ENCODE measurements at regions not wholly inside any gene's neighbourhood (a gene's known extent, or its start where the extent isn't known, plus 50 kb on each side); places are given as distances from the start of the nearest gene placed in this dataset.

DNA sequence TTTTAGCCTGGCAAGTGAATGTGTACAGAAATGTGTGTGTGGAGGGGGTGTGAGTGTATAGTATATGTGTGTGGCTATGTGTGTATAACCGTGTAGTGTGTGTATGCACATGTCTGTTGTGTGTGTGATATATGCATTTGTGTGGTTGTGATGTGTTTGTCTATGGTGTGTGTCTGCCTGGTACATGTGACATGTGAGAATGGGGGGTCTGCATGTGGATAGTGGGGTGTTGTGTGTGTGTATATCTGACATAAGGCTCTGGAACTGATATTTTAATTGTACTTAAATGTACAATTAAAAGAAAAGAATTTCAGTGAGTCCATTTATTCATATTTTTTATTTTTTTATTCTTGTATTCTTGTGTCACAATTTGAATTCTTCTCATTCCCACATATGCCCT lies 57.2 kb upstream of the CNR1 start:
- H3K27ac ChIP-seq (ENCODE audit: low read length): no peak overlapping the region
- no peak overlapping the region for H3K4me2 ChIP-seq (ENCODE audit: low read depth, low read length)
- TF ChIP-seq, protein P1, sequence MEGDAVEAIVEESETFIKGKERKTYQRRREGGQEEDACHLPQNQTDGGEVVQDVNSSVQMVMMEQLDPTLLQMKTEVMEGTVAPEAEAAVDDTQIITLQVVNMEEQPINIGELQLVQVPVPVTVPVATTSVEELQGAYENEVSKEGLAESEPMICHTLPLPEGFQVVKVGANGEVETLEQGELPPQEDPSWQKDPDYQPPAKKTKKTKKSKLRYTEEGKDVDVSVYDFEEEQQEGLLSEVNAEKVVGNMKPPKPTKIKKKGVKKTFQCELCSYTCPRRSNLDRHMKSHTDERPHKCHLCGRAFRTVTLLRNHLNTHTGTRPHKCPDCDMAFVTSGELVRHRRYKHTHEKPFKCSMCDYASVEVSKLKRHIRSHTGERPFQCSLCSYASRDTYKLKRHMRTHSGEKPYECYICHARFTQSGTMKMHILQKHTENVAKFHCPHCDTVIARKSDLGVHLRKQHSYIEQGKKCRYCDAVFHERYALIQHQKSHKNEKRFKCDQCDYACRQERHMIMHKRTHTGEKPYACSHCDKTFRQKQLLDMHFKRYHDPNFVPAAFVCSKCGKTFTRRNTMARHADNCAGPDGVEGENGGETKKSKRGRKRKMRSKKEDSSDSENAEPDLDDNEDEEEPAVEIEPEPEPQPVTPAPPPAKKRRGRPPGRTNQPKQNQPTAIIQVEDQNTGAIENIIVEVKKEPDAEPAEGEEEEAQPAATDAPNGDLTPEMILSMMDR (IDR thresholded peaks at IDR 0.05; ENCODE audit: low read length): no peak
- TF ChIP-seq EZH2 (optimal IDR thresholded peaks at IDR 0.05; ENCODE audit: low read depth, low read length) (no peak), EZH2phosphoT487 (IDR thresholded peaks at IDR 0.05; ENCODE audit: low read length) (no peak)
- H4K20me1 ChIP-seq (ENCODE audit: insufficient read depth, low read length): no peaks in the 10 kb centered on the region
- H3K79me2 ChIP-seq (ENCODE audit: low read length): no peaks in the 10 kb centered on the region
- no peak overlapping the region for H3K9ac ChIP-seq (ENCODE audit: low read length)
- no peak overlapping the region for H3K4me3 ChIP-seq (ENCODE audit: low read length)
- no peak overlapping the region for H2AFZ ChIP-seq (ENCODE audit: low read length)
- DNase-seq: no peak
- H3F3A ChIP-seq (ENCODE audit: insufficient read depth, low read length): no peaks in the 10 kb centered on the region
- H3K9me3 ChIP-seq (replicated peaks; ENCODE audit: insufficient read depth, low read length): no peaks in the 10 kb centered on the region
- H3K27me3 ChIP-seq (replicated peaks; ENCODE audit: insufficient read depth, low read length): no peaks in the 10 kb centered on the region
- H3K9me2 ChIP-seq (replicated peaks; ENCODE audit: insufficient read depth, low read length): no peaks in the 10 kb centered on the region
- no peaks in the 10 kb centered on the region for H3K36me3 ChIP-seq (replicated peaks; ENCODE audit: insufficient read depth, low read length)
- H3K4me1 ChIP-seq (ENCODE audit: low read length): no peaks in the 10 kb centered on the region

DNA sequence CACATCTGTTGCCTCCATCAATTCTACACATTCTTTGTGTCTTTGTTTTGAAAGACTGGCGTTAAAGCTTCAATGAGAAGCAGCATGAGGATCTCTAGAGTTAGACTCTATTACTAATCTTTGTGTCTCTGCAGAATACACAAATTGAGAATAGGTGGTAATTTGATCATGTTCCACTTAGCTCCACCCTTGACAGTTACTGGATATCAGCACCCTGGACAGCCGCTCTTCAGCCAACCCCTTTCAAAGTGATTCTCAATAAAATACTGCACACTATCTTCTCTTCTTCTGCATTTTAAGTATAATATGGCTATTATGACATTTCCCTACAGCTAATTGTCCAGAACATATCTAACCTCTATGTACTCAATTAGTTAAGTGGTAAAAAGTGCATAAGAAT lies 54.3 kb upstream of the CNR1 start:
- Histone ChIP-seq H3K4me3 (ENCODE audit: low read length) (no peak overlapping the region), H2AFZ (ENCODE audit: low read length) (no peak overlapping the region), H3K9me2 (replicated peaks; ENCODE audit: insufficient read depth, low read length) (no peaks in the 10 kb centered on the region), H3K9ac (ENCODE audit: low read length) (no peak overlapping the region), H3F3A (ENCODE audit: insufficient read depth, low read length) (no peaks in the 10 kb centered on the region), H3K27ac (ENCODE audit: low read length) (no peak overlapping the region), H3K79me2 (ENCODE audit: low read length) (no peaks in the 10 kb centered on the region), H3K27me3 (replicated peaks; ENCODE audit: insufficient read depth, low read length) (no peaks in the 10 kb centered on the region), H4K20me1 (ENCODE audit: insufficient read depth, low read length) (no peaks in the 10 kb centered on the region), H3K4me1 (ENCODE audit: low read length) (no peaks in the 10 kb centered on the region), H3K9me3 (replicated peaks; ENCODE audit: insufficient read depth, low read length) (no peaks in the 10 kb centered on the region), H3K36me3 (replicated peaks; ENCODE audit: insufficient read depth, low read length) (no peaks in the 10 kb centered on the region), H3K4me2 (ENCODE audit: low read depth, low read length) (no peak overlapping the region)
- DNase-seq: peak; percentile 25
- TF ChIP-seq EZH2 (optimal IDR thresholded peaks at IDR 0.05; ENCODE audit: low read depth, low read length) (no peak), EZH2phosphoT487 (IDR thresholded peaks at IDR 0.05; ENCODE audit: low read length) (no peak)
- TF ChIP-seq, protein P1 (IDR thresholded peaks at IDR 0.05; ENCODE audit: low read length): no peak

DNA sequence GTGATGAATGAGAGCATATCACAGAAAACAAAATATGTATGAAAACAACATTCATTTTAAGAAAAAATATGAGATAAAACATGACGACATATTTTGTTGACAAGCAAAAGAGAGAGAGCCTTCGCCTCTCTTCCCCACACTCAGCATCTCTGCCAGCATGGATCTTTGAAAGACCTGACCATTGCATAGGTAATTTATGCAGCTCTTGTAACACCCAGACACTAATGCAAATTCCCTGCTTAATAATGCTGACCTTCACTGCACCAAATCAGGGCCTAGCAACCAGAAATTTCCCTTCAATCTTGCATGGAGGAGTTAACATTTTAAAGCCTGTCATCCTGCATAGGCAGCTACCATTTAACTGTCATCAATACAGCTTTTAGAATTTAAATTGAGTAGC lies 50.0 kb upstream of the CNR1 start:
- H4K20me1 ChIP-seq (ENCODE audit: insufficient read depth, low read length): no peaks in the 10 kb centered on the region
- H3K4me1 ChIP-seq (ENCODE audit: low read length): no peaks in the 10 kb centered on the region
- no peaks in the 10 kb centered on the region for H3K9me3 ChIP-seq (replicated peaks; ENCODE audit: insufficient read depth, low read length)
- no peak overlapping the region for H3K27ac ChIP-seq (ENCODE audit: low read length)
- no peaks in the 10 kb centered on the region for H3K79me2 ChIP-seq (ENCODE audit: low read length)
- H3K4me2 ChIP-seq (ENCODE audit: low read depth, low read length): no peak overlapping the region
- H3K9ac ChIP-seq (ENCODE audit: low read length): no peak overlapping the region
- TF ChIP-seq EZH2phosphoT487 (IDR thresholded peaks at IDR 0.05; ENCODE audit: low read length) (no peak), EZH2 (optimal IDR thresholded peaks at IDR 0.05; ENCODE audit: low read depth, low read length) (no peak)
- TF ChIP-seq, protein P1 (IDR thresholded peaks at IDR 0.05; ENCODE audit: low read length): no peak
- H2AFZ ChIP-seq (ENCODE audit: low read length): no peak overlapping the region
- no peaks in the 10 kb centered on the region for H3F3A ChIP-seq (ENCODE audit: insufficient read depth, low read length)
- H3K27me3 ChIP-seq (replicated peaks; ENCODE audit: insufficient read depth, low read length): no peaks in the 10 kb centered on the region
- no peaks in the 10 kb centered on the region for H3K9me2 ChIP-seq (replicated peaks; ENCODE audit: insufficient read depth, low read length)
- no peak for DNase-seq
- no peak overlapping the region for H3K4me3 ChIP-seq (ENCODE audit: low read length)
- H3K36me3 ChIP-seq (replicated peaks; ENCODE audit: insufficient read depth, low read length): no peaks in the 10 kb centered on the region

Data from MM.1S (cell line).